Rectal smooth muscle tissue (tissue), 1 donor: ENCODE measurements at regions not wholly inside any gene's neighbourhood (a gene's known extent, or its start where the extent isn't known, plus 50 kb on each side); places are given as distances from the start of the nearest gene placed in this dataset.

ENCODE experiments used
- H3K27ac ChIP-seq: one replicate; pipeline ENCODE4 v1.7.0; 2013; ENCODE audit warnings: low read depth, low read length, inconsistent platforms
- H3K27me3 ChIP-seq: one replicate; pipeline ENCODE4 v1.7.0; 2013; ENCODE audit warnings: low read length; ENCODE audit not compliant: control insufficient read depth, insufficient read depth
- H3K36me3 ChIP-seq: one replicate; pipeline ENCODE4 v1.7.0; 2013; ENCODE audit warnings: low read length; ENCODE audit not compliant: control insufficient read depth, insufficient read depth
- H3K4me1 ChIP-seq: one replicate; pipeline ENCODE4 v1.7.0; 2013; ENCODE audit warnings: low read length; ENCODE audit not compliant: control insufficient read depth, insufficient read depth
- H3K4me3 ChIP-seq: one replicate; pipeline ENCODE4 v1.7.0; 2013; ENCODE audit warnings: low read length
- H3K9ac ChIP-seq: one replicate; pipeline ENCODE4 v1.7.0; 2013; ENCODE audit warnings: low read length

DNA sequence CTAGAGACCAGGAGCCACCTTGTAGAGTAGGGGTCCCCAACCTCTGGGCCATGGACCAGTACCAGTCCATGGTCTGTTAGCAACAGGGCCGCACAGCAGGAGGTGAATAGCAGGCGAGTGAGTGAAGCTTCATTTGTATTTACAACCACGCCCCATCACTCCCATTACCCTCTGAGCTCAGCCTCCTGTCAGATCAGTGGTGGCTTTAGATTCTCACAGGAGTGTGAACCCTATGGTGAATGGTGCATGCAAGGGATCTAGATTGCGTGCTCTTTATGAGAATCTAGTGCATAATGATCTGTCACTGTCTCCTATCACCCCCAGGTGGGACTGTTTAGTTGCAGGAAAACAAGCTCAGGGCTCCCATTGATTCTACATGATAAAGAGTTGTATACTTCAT, 303.6 kb downstream of the KCNRG start:
- H3K36me3 ChIP-seq: no peaks in the 10 kb centered on the region
- H3K4me1 ChIP-seq: no peaks in the 10 kb centered on the region
- no peak overlapping the region for H3K27ac ChIP-seq
- no peak overlapping the region for H3K9ac ChIP-seq
- no peak overlapping the region for H3K4me3 ChIP-seq
- no peaks in the 10 kb centered on the region for H3K27me3 ChIP-seq

DNA sequence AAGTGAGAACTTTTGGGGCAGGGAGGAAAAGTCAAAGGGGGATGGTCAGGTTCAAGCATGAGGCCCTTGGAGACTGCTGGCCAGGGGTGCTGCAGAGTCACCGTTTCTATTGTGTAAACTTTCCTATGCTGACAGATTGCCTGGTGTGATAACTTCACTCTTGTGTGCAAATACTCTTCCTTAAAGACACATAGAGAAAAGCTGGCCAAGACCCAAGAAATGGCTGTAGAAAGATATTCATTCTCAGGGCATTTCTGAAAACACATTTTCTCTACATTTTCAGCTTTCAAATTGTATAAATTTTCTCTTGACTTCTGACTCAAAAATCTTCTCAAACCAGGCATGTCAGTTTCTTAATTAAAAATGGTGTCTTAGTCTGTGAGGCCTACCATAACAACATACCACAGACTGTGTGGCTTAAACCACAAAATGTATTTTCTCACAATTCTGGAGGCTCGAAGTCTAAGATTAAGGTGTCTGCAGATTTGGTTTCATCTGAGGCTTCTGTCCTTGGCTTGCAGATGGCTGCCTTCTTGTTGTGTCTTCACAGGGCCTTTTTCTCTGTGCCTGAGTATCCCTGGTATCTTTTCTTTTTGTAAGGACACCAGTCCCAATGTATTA, 304.5 kb downstream of the KCNRG start:
- Histone ChIP-seq H3K36me3 (no peaks in the 10 kb centered on the region), H3K4me1 (no peaks in the 10 kb centered on the region), H3K27ac (no peak overlapping the region), H3K9ac (no peak overlapping the region), H3K4me3 (no peak overlapping the region), H3K27me3 (no peaks in the 10 kb centered on the region)

DNA sequence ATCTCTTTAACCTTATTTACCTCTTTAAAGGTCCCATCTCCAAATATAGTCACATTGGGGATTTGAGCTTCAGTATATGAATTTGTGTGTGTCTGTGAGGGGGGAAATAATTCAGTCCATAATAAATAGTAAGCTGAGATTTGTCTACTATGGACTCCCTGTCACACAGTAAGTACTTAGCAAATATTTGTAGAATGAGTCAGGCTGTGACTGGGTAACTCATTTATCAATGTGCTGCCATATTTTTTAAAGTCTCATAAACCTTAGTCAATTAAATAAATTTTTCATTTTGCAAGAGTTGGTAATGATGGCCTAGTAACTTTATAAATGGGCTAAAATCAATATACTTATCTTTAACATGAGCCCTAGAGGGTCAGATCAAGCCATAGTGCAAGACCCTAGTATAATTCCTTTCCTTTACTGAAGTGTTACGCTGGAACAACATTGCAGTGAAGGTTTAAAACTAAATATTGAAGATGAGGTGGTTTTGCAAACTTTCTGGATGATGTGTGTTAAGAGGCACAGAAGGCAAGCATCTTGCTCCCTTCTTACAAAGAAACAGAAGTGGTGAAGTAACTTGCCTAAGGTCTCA, 305.1 kb downstream of the KCNRG start:
- H3K4me1 ChIP-seq: no peaks in the 10 kb centered on the region
- H3K36me3 ChIP-seq: no peaks in the 10 kb centered on the region
- H3K4me3 ChIP-seq: no peak overlapping the region
- no peak overlapping the region for H3K27ac ChIP-seq
- H3K9ac ChIP-seq: no peak overlapping the region
- no peaks in the 10 kb centered on the region for H3K27me3 ChIP-seq

DNA sequence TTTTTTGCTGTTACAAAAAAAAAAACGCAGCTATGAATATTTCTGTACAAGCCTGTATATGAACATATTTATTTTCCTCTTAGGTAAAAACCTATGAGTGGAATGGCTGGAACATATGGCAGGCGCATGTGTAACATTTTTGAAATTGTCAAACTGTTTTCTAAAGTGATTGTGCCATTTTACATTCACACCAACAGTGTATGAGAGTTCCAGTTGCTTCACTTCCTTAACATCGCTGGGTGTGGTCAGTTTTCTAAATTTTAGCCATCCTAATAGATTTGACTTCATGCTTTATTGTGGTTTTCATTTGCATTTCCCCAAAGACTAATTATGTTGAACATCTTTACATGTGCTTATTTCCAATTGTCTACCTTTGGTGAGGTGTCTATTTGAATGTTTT, 306.8 kb downstream of the KCNRG start:
- H3K27me3 ChIP-seq: no peaks in the 10 kb centered on the region
- H3K36me3 ChIP-seq: no peaks in the 10 kb centered on the region
- H3K27ac ChIP-seq: no peak overlapping the region
- no peak overlapping the region for H3K4me3 ChIP-seq
- H3K4me1 ChIP-seq: peaks cover under 1% of the 10 kb centered on the region
- H3K9ac ChIP-seq: no peak overlapping the region

DNA sequence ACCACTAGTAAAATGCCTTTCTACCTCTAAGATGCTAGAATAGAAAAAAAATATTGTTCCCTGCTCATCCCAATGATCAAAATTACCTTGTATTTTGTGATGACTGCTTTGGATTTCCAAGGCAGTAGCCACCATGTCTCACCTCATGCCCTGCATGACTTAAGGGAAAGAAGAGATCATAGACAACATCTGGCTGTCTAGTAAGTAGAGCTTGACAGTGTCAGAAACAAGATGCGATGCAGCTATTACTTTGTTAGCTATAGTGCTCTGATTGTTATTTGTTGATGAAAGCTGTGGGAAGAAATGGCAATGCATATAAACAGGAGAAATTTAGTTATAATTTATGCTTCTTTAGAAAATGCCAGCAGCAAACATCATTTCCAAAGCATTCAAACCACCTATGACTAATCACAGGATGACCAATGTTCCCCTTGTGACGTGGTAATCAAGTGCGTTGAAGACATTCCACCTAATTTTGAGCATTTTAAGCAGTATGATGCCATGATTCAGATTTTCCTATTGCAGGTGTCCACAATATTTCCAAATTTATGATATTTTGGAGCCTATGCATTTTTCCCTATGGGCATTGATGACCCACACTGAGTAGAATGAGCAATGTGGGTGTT, 308.3 kb downstream of the KCNRG start:
- Histone ChIP-seq H3K9ac (no peak overlapping the region), H3K27me3 (no peaks in the 10 kb centered on the region), H3K27ac (no peak overlapping the region), H3K36me3 (no peaks in the 10 kb centered on the region), H3K4me1 (peaks cover 3% of the 10 kb centered on the region), H3K4me3 (no peak overlapping the region)

DNA sequence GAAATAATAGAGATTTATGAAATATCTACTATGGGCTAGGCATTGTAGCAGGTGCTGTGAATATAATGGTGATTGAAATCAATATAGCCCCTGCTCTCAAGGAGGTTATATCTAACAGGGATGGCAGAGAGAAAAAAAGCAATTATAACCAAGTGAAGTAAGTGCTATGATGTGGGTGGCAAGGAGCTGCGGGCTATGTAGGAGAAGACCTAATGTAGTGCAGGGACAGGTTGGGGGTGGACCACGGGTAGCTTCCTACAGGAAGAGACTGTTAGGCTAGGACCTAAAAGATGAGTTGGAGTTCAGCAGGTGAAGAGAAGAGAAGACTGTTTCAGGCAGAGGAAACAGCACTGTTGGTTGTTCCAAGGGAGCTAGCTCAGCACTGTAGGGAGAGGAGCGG, 311.0 kb downstream of the KCNRG start:
- Histone ChIP-seq H3K9ac (no peak overlapping the region), H3K4me3 (no peak overlapping the region)

DNA sequence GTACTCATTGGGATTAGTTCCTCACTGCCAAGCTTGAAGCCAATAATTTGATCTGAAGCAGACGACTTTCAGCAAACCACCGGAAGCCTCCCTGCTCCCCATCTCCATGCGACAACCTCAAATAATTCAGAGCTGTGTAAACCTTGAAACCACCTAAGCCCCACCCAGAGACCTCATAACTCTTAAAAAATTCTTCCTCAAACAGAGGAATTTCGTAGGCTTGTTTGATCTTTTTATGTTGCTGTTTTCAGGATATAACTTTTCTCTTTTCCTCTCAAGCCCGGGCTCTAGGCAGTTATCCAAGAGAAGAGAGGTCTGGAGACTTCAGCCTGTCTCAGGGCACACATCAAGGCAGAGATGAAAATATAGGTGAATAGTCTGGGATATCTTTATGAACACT, 311.6 kb downstream of the KCNRG start:
- Histone ChIP-seq H3K4me1 (peaks cover 3% of the 10 kb centered on the region), H3K36me3 (no peaks in the 10 kb centered on the region), H3K27me3 (no peaks in the 10 kb centered on the region), H3K4me3 (no peak overlapping the region), H3K9ac (no peak overlapping the region), H3K27ac (no peak overlapping the region)

More for the DNA sequence above, 311.0 kb downstream of the KCNRG start:
- no peaks in the 10 kb centered on the region for H3K27me3 ChIP-seq
- H3K27ac ChIP-seq: no peak overlapping the region
- no peaks in the 10 kb centered on the region for H3K36me3 ChIP-seq
- peaks cover 3% of the 10 kb centered on the region for H3K4me1 ChIP-seq

DNA sequence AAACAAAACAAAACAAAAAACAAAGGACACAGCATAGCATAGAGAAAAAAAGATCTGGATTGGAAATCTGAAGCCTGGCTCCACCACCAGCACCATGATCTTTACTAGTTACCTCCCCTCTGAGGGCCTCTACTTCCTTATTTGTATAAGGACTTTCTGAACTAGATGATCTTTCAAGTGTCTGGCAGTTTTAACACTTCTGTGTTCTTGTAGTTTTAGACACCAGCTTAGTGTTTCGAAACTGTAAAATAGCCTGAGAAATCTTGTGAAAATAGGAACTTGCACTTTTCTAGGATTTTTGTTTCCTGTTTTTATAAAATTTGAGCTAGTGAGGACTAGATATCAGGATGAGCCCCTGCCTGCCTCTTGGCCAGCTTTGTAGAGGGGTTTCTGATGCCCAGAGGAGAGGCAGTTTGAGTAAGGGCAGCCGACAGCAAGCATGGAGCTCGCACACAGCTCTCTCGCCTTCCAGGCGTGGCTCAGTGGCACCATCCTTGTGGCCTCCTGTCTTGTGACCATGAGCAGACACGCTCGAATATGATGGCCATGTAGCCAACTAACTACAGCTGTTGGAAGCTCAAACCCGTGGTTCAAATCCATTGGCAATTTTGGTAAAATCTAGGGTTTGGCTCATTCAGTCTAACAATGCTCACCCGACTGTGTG, 319.0 kb downstream of the KCNRG start:
- Histone ChIP-seq H3K27me3 (no peaks in the 10 kb centered on the region), H3K27ac (no peak overlapping the region), H3K4me3 (no peak overlapping the region), H3K9ac (no peak overlapping the region), H3K36me3 (no peaks in the 10 kb centered on the region), H3K4me1 (no peaks in the 10 kb centered on the region)

DNA sequence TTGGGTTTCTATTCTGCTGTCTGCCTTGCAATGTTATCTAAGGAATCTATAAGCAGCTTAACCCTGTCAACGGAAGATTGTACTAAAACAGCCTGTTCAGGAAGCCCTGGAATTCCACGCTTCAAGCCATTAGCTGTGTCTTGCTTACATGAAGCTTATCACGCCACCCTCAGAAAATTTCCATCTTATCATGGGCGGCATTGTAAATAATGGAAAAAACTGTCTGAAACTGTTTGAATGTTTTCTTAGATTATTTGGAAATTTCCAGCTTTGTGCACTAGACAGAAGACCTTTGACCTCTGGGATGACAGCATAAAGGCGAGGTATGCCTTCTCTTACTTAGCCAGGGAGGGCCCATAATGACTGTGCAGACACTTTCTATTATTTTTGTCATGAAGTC, 319.7 kb downstream of the KCNRG start:
- H3K27me3 ChIP-seq: no peaks in the 10 kb centered on the region
- no peak overlapping the region for H3K4me3 ChIP-seq
- H3K36me3 ChIP-seq: no peaks in the 10 kb centered on the region
- no peak overlapping the region for H3K27ac ChIP-seq
- no peaks in the 10 kb centered on the region for H3K4me1 ChIP-seq
- H3K9ac ChIP-seq: no peak overlapping the region

DNA sequence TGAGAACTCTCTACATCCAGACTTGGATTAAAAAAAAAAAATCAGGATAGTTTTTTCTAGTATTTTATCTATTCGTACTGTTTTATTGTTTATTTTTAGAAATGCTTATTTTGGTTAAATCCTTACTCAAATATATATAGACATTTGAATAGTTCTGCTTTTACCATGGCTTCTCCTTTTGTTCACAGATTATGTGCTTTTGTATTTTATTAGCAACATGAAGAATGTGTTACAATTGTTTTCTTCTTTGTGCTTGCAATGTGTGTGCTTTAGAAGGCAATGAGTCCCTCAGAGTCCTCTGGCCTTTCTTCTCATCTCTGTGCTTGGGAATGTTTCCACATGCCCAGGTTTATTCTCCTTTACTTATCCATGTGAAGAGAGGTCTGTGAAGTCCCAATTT, 324.0 kb downstream of the KCNRG start:
- no peak overlapping the region for H3K9ac ChIP-seq
- H3K36me3 ChIP-seq: no peaks in the 10 kb centered on the region
- no peaks in the 10 kb centered on the region for H3K4me1 ChIP-seq
- no peak overlapping the region for H3K27ac ChIP-seq
- H3K4me3 ChIP-seq: no peak overlapping the region
- no peaks in the 10 kb centered on the region for H3K27me3 ChIP-seq

DNA sequence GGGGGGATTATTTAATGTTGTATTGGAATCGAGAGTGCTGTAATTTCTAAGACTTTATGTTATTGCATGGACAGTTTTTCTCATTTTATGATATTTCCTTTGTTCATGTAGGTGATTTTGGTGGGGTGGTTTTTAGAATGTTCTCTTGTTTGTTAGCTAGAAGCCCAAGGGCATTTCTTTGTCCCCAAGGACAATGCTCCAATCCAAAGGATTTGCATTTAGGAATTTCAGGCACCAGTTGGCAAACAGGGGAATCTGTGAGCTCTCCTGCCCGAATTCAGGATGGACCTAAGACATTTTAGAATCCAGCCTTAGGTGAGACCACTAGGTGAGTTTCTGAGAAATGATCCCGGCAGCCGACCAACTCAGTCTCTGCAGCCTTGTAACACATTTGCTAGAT, 324.9 kb downstream of the KCNRG start:
- H3K36me3 ChIP-seq: no peaks in the 10 kb centered on the region
- H3K4me3 ChIP-seq: no peak overlapping the region
- no peak overlapping the region for H3K27ac ChIP-seq
- H3K4me1 ChIP-seq: no peaks in the 10 kb centered on the region
- H3K9ac ChIP-seq: no peak overlapping the region
- H3K27me3 ChIP-seq: no peaks in the 10 kb centered on the region

DNA sequence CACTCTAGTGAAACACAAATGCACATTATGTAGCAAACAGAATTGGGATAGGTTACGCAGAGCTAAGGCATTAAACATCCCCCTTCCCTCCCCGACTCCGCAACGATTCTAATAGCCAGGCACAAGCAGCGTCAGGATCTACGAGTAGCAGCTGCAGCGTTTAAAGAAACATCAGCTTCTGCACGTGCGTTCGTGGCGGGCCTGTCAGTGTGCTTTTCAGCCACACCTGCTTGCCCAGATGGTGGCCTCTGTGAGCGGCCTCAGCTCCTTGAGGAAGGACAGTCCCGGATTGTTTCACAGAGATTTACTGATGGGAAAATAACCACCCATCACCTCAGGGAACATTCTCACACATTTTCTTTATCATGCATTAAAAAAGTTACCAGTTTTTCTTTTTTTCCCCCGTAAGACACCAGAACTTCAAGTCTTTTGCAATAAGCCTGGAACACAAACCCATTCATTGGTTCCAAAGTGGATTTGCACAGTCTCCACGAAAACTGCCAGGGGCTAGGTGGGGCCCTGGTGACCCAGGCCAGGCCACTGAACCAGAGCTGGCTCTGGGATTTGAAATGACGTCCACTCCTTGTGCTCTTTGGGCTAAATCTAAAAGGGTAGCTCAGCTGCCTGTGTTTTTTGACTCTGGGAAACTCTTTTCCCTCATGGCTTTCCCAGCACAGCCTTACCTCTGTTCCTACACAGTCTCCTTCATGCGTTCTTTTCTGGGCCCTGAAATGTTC, 325.5 kb downstream of the KCNRG start:
- Histone ChIP-seq H3K36me3 (no peaks in the 10 kb centered on the region), H3K27me3 (no peaks in the 10 kb centered on the region), H3K27ac (no peak overlapping the region), H3K4me3 (no peak overlapping the region), H3K4me1 (no peaks in the 10 kb centered on the region), H3K9ac (no peak overlapping the region)
